PFSK-1 (cell line): ENCODE measurements at regions not wholly inside any gene's neighbourhood (a gene's known extent, or its start where the extent isn't known, plus 50 kb on each side); places are given as distances from the start of the nearest gene placed in this dataset.

Experiments
- FOXP2 ChIP-seq: optimal IDR thresholded peaks from 2 replicates; pipeline ENCODE3; 2011; ENCODE audit warnings: borderline replicate concordance, control low read depth, inconsistent platforms; ENCODE audit not compliant: insufficient read depth; ENCODE audit errors: extremely low read length, extremely low read depth
- POLR2AphosphoS5 ChIP-seq: IDR thresholded peaks from 2 replicates; pipeline ENCODE4 v1.6.1; 2012; ENCODE audit warnings: low read depth, mild to moderate bottlenecking, control low read depth, low read length, moderate library complexity
- SIN3A ChIP-seq: IDR thresholded peaks from 2 replicates; pipeline ENCODE4 v1.6.1; 2012; ENCODE audit warnings: mild to moderate bottlenecking, low read length, moderate library complexity, borderline replicate concordance; ENCODE audit not compliant: insufficient read depth
- TAF1 ChIP-seq: IDR thresholded peaks from 2 replicates; pipeline ENCODE4 v1.6.1; 2012; ENCODE audit warnings: low read length, control low read depth, borderline replicate concordance; ENCODE audit not compliant: insufficient read depth
- TF ChIP-seq, protein P1 (sequence below), 2 experiments: IDR thresholded peaks; 2 replicates each; pipeline versions ENCODE4 v1.6.1 to v1.8.0; 2011 to 2012; ENCODE audit warnings: low read depth in 2 of 2, low read length in 2 of 2, control low read depth in 1 of 2, inconsistent platforms in 1 of 2, mild to moderate bottlenecking in 1 of 2, moderate library complexity in 1 of 2; ENCODE audit not compliant: insufficient read depth in 1 of 2

- no peak for TF ChIP-seq POLR2AphosphoS5
- TF ChIP-seq, protein P1, sequence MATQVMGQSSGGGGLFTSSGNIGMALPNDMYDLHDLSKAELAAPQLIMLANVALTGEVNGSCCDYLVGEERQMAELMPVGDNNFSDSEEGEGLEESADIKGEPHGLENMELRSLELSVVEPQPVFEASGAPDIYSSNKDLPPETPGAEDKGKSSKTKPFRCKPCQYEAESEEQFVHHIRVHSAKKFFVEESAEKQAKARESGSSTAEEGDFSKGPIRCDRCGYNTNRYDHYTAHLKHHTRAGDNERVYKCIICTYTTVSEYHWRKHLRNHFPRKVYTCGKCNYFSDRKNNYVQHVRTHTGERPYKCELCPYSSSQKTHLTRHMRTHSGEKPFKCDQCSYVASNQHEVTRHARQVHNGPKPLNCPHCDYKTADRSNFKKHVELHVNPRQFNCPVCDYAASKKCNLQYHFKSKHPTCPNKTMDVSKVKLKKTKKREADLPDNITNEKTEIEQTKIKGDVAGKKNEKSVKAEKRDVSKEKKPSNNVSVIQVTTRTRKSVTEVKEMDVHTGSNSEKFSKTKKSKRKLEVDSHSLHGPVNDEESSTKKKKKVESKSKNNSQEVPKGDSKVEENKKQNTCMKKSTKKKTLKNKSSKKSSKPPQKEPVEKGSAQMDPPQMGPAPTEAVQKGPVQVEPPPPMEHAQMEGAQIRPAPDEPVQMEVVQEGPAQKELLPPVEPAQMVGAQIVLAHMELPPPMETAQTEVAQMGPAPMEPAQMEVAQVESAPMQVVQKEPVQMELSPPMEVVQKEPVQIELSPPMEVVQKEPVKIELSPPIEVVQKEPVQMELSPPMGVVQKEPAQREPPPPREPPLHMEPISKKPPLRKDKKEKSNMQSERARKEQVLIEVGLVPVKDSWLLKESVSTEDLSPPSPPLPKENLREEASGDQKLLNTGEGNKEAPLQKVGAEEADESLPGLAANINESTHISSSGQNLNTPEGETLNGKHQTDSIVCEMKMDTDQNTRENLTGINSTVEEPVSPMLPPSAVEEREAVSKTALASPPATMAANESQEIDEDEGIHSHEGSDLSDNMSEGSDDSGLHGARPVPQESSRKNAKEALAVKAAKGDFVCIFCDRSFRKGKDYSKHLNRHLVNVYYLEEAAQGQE (IDR thresholded peaks at IDR 0.05; ENCODE audit: insufficient read depth in 1 of 2, low read depth in 2 of 2, low read length in 2 of 2) = no peak
- no peak for TF ChIP-seq FOXP2
- TF ChIP-seq TAF1 = no peak
- no peak for TF ChIP-seq SIN3A
These were observed 112.6 kb upstream of the TNPO1 start for GRCh38 chr5:72703876-72704275.

- TF ChIP-seq, protein P1 (IDR thresholded peaks at IDR 0.05; ENCODE audit: insufficient read depth in 1 of 2, low read depth in 2 of 2, low read length in 2 of 2) = no peak
- TF ChIP-seq SIN3A = no peak
- no peak for TF ChIP-seq POLR2AphosphoS5
- no peak for TF ChIP-seq FOXP2
- no peak for TF ChIP-seq TAF1
These were observed 113.5 kb upstream of the TNPO1 start for GRCh38 chr5:72702881-72703434.

DNA sequence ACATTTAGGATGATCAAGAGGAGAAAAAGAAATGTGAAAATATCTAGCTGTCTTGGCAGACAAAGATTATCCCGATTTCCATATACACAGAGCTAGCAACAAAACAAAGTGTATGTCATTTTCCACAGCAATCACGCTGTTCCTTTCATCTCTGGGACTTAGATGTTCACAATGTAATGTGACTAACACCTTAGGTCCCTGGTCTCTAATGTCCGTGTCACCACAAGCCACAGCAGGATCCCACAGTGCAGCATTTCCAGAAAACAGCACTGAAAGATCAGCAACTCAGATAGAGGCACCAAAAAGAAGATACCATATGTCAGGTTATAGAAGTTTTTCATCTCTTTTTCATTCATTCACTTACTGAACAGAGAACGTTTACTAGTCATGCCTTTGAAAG, 118.0 kb upstream of the TNPO1 start:
- TF ChIP-seq TAF1 = no peak
- TF ChIP-seq, protein P1 (IDR thresholded peaks at IDR 0.05; ENCODE audit: insufficient read depth in 1 of 2, low read depth in 2 of 2, low read length in 2 of 2) = no peak
- TF ChIP-seq SIN3A = no peak
- no peak for TF ChIP-seq POLR2AphosphoS5
- TF ChIP-seq FOXP2 = no peak

GRCh38 chr5:72697622-72698021, 118.8 kb upstream of the TNPO1 start:
- TF ChIP-seq FOXP2 (no peak), TAF1 (no peak), SIN3A (no peak), POLR2AphosphoS5 (no peak)
- TF ChIP-seq, protein P1 (IDR thresholded peaks at IDR 0.05; ENCODE audit: insufficient read depth in 1 of 2, low read depth in 2 of 2, low read length in 2 of 2) = no peak

- TF ChIP-seq, protein P1 (IDR thresholded peaks at IDR 0.05; ENCODE audit: insufficient read depth in 1 of 2, low read depth in 2 of 2, low read length in 2 of 2) = no peak
- TF ChIP-seq TAF1 (no peak), POLR2AphosphoS5 (no peak)
These were observed 120.8 kb upstream of the TNPO1 start for GRCh38 chr5:72695659-72696058.
